ENCODE measurements at regions not wholly inside any gene's neighbourhood (a gene's known extent, or its start where the extent isn't known, plus 50 kb on each side); places are given as distances from the start of the nearest gene placed in this dataset.

DNA sequence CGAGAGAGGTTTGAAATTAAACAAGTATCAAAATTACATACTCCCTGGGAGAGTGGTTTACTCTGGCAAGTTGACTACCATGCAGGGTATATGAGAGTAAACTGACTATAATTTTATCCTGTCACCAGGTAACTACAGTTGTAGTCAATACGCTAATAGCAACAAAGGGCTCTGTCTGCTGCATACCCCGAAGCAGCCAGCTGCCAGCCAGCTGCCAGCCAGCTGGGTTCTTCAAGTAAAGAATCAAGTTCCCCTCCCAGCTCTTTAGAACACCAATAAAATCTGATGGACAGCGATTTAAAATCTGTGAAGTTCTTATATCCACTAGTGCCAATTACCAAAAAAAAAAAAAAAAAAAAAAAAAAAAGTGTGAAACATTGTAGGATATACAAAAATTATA, 417.7 kb upstream of the CFAP20DC start:
- H3K4me3 ChIP-seq: no peak overlapping the region
- DNase-seq: no peak
- H3K4me1 ChIP-seq (replicated peaks in 1 of 2): no peaks in the 10 kb centered on the region
- H3K27me3 ChIP-seq: no peaks in the 10 kb centered on the region
- H3K9me3 ChIP-seq (replicated peaks in 1 of 3): no peaks in the 10 kb centered on the region
- TF ChIP-seq POLR2A (IDR thresholded peaks at IDR 0.05): no peak
- H3K36me3 ChIP-seq (replicated peaks in 1 of 2): no peaks in the 10 kb centered on the region
- intact Hi-C loops (cut with DNase I): no loop called here
- no peak overlapping the region for H3K27ac ChIP-seq
- WGBS, 4 donors: 70 to 80% (median 74%) methylated on average over 4 of the region's 4 CpGs

- DNase-seq: no peak
- no peaks in the 10 kb centered on the region for H3K4me1 ChIP-seq (replicated peaks in 1 of 2)
- H3K36me3 ChIP-seq (replicated peaks in 1 of 2): no peaks in the 10 kb centered on the region
- no peaks in the 10 kb centered on the region for H3K27me3 ChIP-seq
- intact Hi-C loops (cut with DNase I): no loop called here
- 79 to 90% (median 87%) methylated on average over 6 of the region's 6 CpGs for WGBS, 4 donors
- no peak overlapping the region for H3K27ac ChIP-seq
- no peak for TF ChIP-seq POLR2A (IDR thresholded peaks at IDR 0.05)
- no peak for TF ChIP-seq CTCF (IDR thresholded peaks at IDR 0.05)
- no peak overlapping the region for H3K4me3 ChIP-seq
- no peaks in the 10 kb centered on the region for H3K9me3 ChIP-seq (replicated peaks in 1 of 3)
These were observed 414.4 kb upstream of the CFAP20DC start for GRCh38 chr3:59464187-59464586.

DNA sequence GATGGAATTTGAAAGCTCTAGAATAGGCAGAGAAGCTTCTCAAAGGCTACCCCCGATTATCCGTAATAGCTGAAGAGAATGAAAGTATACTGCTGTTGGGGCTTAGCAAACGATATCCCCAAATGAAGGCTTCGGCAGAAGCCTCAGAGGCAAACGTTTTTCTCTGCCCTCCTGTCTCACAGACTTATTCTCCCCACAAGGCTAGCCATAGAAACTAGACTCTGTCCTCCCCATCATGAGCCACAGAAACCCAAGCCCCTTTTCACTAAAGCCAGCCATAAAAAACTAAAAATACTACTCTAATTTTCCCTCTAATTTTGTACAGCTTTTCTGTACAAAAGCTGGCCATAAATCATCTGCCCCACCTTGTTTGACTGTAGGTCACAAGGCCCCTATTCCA, 413.4 kb upstream of the CFAP20DC start:
- DNase-seq: no peak
- Histone ChIP-seq H3K4me1 (replicated peaks in 1 of 2) (no peaks in the 10 kb centered on the region), H3K4me3 (no peak overlapping the region), H3K27me3 (no peaks in the 10 kb centered on the region), H3K9me3 (replicated peaks in 1 of 3) (no peaks in the 10 kb centered on the region), H3K36me3 (replicated peaks in 1 of 2) (no peaks in the 10 kb centered on the region), H3K27ac (no peak overlapping the region)
- 73 to 79% (median 78%) methylated on average over 5 of the region's 5 CpGs for WGBS, 4 donors
- intact Hi-C loops (cut with DNase I): no loop called here
- no peak for TF ChIP-seq CTCF (IDR thresholded peaks at IDR 0.05)
- no peak for TF ChIP-seq POLR2A (IDR thresholded peaks at IDR 0.05)

DNA sequence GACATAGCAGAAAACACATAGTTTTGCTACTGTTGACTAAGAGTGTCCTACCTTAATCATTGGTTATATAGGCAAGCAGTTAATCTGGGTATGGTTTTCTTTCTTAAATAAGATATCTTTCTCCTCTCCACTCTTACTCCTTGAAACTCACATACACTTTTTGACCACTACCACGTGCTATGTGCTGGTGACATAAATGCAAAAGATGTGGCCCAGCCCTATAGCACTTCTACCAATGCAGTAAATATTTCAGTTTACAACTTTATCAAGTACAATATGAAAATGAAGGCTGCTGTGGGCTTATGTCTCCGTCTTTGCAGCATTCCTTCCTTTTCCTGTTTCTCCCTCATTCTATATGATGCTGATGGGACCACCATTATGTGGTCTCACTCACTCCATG, 410.2 kb upstream of the CFAP20DC start:
- no peaks in the 10 kb centered on the region for H3K36me3 ChIP-seq (replicated peaks in 1 of 2)
- H3K27ac ChIP-seq: no peak overlapping the region
- intact Hi-C loops (cut with DNase I): no loop called here
- TF ChIP-seq CTCF (IDR thresholded peaks at IDR 0.05): no peak
- no peak for TF ChIP-seq POLR2A (IDR thresholded peaks at IDR 0.05)
- 72 to 93% (median 76%) methylated on average over 2 of the region's 2 CpGs for WGBS, 4 donors
- no peaks in the 10 kb centered on the region for H3K27me3 ChIP-seq
- H3K4me1 ChIP-seq (replicated peaks in 1 of 2): no peaks in the 10 kb centered on the region
- H3K4me3 ChIP-seq: no peak overlapping the region
- DNase-seq: no peak
- H3K9me3 ChIP-seq (replicated peaks in 1 of 3): no peaks in the 10 kb centered on the region

DNA sequence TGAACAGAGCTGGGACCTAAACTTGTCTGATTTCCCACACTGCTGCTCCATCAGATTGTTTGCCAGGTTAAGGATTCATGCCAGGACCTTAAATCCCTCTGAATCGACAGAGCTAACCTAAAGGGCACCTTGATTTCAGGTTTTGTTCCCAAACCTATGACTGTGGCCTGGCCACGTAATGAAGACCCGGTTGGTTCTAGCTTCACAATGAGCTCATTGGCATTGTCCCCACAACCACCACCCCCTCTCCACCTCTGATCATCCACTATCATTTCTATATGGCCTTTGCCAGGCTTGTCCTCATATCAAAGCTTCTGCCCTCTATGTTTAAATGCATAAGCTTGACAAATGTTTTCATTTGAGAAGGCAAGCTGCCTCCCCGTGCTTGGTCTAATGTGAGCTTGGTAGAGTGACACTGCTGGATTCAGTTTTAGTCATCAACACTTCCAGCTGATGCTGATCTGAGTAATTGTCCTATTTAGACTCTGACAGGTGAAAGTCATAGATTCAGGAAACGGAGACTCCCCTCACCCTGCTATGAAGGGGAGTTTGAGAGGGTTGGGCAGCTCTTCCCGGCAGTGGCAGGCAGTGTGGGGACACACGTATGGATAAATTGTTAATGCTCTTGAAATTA, 407.1 kb upstream of the CFAP20DC start:
- TF ChIP-seq POLR2A (IDR thresholded peaks at IDR 0.05) (no peak), CTCF (IDR thresholded peaks at IDR 0.05) (no peak)
- H3K4me1 ChIP-seq (replicated peaks in 1 of 2): no peaks in the 10 kb centered on the region

More for the DNA sequence above, 407.1 kb upstream of the CFAP20DC start:
- H3K9me3 ChIP-seq (replicated peaks in 1 of 3): no peaks in the 10 kb centered on the region
- no peaks in the 10 kb centered on the region for H3K36me3 ChIP-seq (replicated peaks in 1 of 2)
- intact Hi-C loops (cut with DNase I): no loop called here
- no peaks in the 10 kb centered on the region for H3K27me3 ChIP-seq
- DNase-seq: no peak
- WGBS, 4 donors: 78 to 86% (median 83%) methylated on average over 7 of the region's 7 CpGs
- H3K4me3 ChIP-seq: no peak overlapping the region
- no peak overlapping the region for H3K27ac ChIP-seq
